IMR-90 (cell line): ENCODE measurements at regions not wholly inside any gene's neighbourhood (a gene's known extent, or its start where the extent isn't known, plus 50 kb on each side); places are given as distances from the start of the nearest gene placed in this dataset.

Experiments used
- BHLHE40 ChIP-seq: fragments of 150-350 bp; IDR thresholded peaks from 2 replicates; pipeline ENCODE4 v1.6.1; 2016; ENCODE audit warnings: mild to moderate bottlenecking, low read depth, low read length
- CTCF ChIP-seq: conservative IDR thresholded peaks from 2 replicates; pipeline ENCODE4 v1.5.1; 2012; ENCODE audit warnings: mild to moderate bottlenecking, low read depth, low read length, improper control_type of control experiment
- FOS ChIP-seq: fragments of 150-350 bp; IDR thresholded peaks from 2 replicates; pipeline ENCODE4 v1.6.1; 2016; ENCODE audit warnings: low read depth, low read length
- MAFK ChIP-seq: IDR thresholded peaks from 2 replicates; pipeline ENCODE4 v1.6.1; 2012; ENCODE audit warnings: low read depth, low read length, improper control_type of control experiment
- MAZ ChIP-seq: IDR thresholded peaks from 2 replicates; pipeline ENCODE4 v1.6.1; 2012; ENCODE audit warnings: low read depth, mild to moderate bottlenecking, low read length, improper control_type of control experiment, moderate library complexity, borderline replicate concordance
- MXI1 ChIP-seq: IDR thresholded peaks from 2 replicates; pipeline ENCODE4 v1.6.1; 2012; ENCODE audit warnings: low read depth, mild to moderate bottlenecking, low read length, moderate library complexity, borderline replicate concordance
- NFE2L2 ChIP-seq: fragments of 150-350 bp; IDR thresholded peaks from 2 replicates; pipeline ENCODE4 v1.6.1; 2016; ENCODE audit warnings: low read depth, mild to moderate bottlenecking, low read length
- POLR2A ChIP-seq: IDR thresholded peaks from 2 replicates; pipeline ENCODE4 v1.6.1; 2012; ENCODE audit warnings: mild to moderate bottlenecking, low read depth, low read length
- RAD21 ChIP-seq: IDR thresholded peaks from 2 replicates; pipeline ENCODE4 v1.6.1; 2012; ENCODE audit warnings: low read length, improper control_type of control experiment
- RCOR1 ChIP-seq: IDR thresholded peaks from 2 replicates; pipeline ENCODE4 v1.6.1; 2012; ENCODE audit warnings: mild to moderate bottlenecking, low read length, improper control_type of control experiment; ENCODE audit not compliant: insufficient replicate concordance
- SMC3 ChIP-seq: fragments of 150-350 bp; IDR thresholded peaks from 2 replicates; pipeline ENCODE4 v1.6.1; 2016; ENCODE audit warnings: low read depth, mild to moderate bottlenecking, antibody characterized with exemption, low read length, moderate library complexity
- TF ChIP-seq, protein P1 (sequence below): fragments of 150-350 bp; IDR thresholded peaks from 2 replicates; pipeline ENCODE4 v1.6.1; 2017; ENCODE audit warnings: mild to moderate bottlenecking, antibody characterized with exemption, low read length, low read depth

GRCh38 chr4:132737344-132737743, 411.8 kb upstream of the PCDH10 start:
- no peak for TF ChIP-seq CTCF
- TF ChIP-seq RCOR1 = no peak
- no peak for TF ChIP-seq RAD21
- TF ChIP-seq POLR2A = no peak
- no peak for TF ChIP-seq SMC3
- no peak for TF ChIP-seq FOS
- TF ChIP-seq, protein P1, sequence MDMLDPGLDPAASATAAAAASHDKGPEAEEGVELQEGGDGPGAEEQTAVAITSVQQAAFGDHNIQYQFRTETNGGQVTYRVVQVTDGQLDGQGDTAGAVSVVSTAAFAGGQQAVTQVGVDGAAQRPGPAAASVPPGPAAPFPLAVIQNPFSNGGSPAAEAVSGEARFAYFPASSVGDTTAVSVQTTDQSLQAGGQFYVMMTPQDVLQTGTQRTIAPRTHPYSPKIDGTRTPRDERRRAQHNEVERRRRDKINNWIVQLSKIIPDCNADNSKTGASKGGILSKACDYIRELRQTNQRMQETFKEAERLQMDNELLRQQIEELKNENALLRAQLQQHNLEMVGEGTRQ = no peak
- TF ChIP-seq MAFK = no peak
- TF ChIP-seq MAZ = no peak
- TF ChIP-seq MXI1 = no peak
- no peak for TF ChIP-seq BHLHE40
- TF ChIP-seq NFE2L2 = no peak
